GM23248 (cell line): ENCODE measurements at regions not wholly inside any gene's neighbourhood (a gene's known extent, or its start where the extent isn't known, plus 50 kb on each side); places are given as distances from the start of the nearest gene placed in this dataset.

Experiments used
- DNase-seq: peaks from one replicate; pipeline ENCODE4 v3.0.0-alpha.2; 2015
- H2AFZ ChIP-seq: fragments of 200-600 bp; sonication (generic); 2 replicates; pipeline ENCODE4 v1.6.1; 2016; ENCODE audit warnings: antibody characterized with exemption
- H3F3A ChIP-seq: fragments of 200-600 bp; sonication (generic); 2 replicates; pipeline ENCODE4 v1.6.1; 2016; ENCODE audit warnings: mild to moderate bottlenecking, antibody characterized with exemption, mixed run types; ENCODE audit not compliant: insufficient read depth
- H3K27ac ChIP-seq: fragments of 200-600 bp; sonication (generic); 2 replicates; pipeline ENCODE4 v1.5.1; 2016; ENCODE audit warnings: mild to moderate bottlenecking
- H3K27me3 ChIP-seq: fragments of 200-600 bp; sonication (generic); replicated peaks from 2 replicates; pipeline ENCODE4 v1.6.1; 2016; ENCODE audit warnings: mild to moderate bottlenecking; ENCODE audit not compliant: insufficient read depth
- H3K36me3 ChIP-seq: fragments of 200-600 bp; sonication (generic); 2 replicates; pipeline ENCODE4 v1.6.1; 2016; ENCODE audit warnings: low read depth, mild to moderate bottlenecking
- H3K4me1 ChIP-seq: fragments of 200-600 bp; sonication (generic); 2 replicates; pipeline ENCODE4 v1.6.1; 2016; ENCODE audit warnings: mild to moderate bottlenecking; ENCODE audit not compliant: insufficient read depth
- H3K4me2 ChIP-seq: fragments of 200-600 bp; sonication (generic); one replicate; pipeline ENCODE4 v1.6.1; 2016; ENCODE audit warnings: mild to moderate bottlenecking; ENCODE audit not compliant: unreplicated experiment
- H3K4me3 ChIP-seq: fragments of 200-600 bp; sonication (generic); 2 replicates; pipeline ENCODE4 v1.5.1; 2016; ENCODE audit warnings: mild to moderate bottlenecking
- H3K79me2 ChIP-seq: fragments of 200-600 bp; sonication (generic); 2 replicates; pipeline ENCODE4 v1.6.1; 2016; ENCODE audit warnings: mild to moderate bottlenecking; ENCODE audit not compliant: insufficient read depth
- H3K9ac ChIP-seq: fragments of 200-600 bp; sonication (generic); 2 replicates; pipeline ENCODE4 v1.6.1; 2016; ENCODE audit warnings: mild to moderate bottlenecking
- H3K9me2 ChIP-seq: fragments of 200-600 bp; sonication (generic); 2 replicates; pipeline ENCODE4 v1.6.1; 2016; ENCODE audit warnings: mixed run types, mild to moderate bottlenecking, moderate library complexity; ENCODE audit not compliant: insufficient read depth
- H3K9me3 ChIP-seq: fragments of 200-600 bp; sonication (generic); one replicate; pipeline ENCODE4 v1.6.1; 2017; ENCODE audit warnings: low read depth
- H4K20me1 ChIP-seq: fragments of 200-600 bp; sonication (generic); 2 replicates; pipeline ENCODE4 v1.6.0; 2016; ENCODE audit not compliant: insufficient read depth
- EZH2 ChIP-seq: fragments of 200-600 bp; sonication (generic); IDR thresholded peaks from 2 replicates; pipeline ENCODE4 v1.6.1; 2018; ENCODE audit warnings: antibody characterized with exemption, mild to moderate bottlenecking; ENCODE audit not compliant: insufficient read depth, poor library complexity, severe bottlenecking
- EZH2phosphoT487 ChIP-seq: fragments of 200-600 bp; sonication (generic); IDR thresholded peaks from 2 replicates; pipeline ENCODE4 v1.6.1; 2018; ENCODE audit warnings: antibody characterized with exemption, moderate library complexity, mild to moderate bottlenecking, low read depth; ENCODE audit not compliant: insufficient read depth
- WGBS, 2 experiments: methylation state at CpG; one replicate each; pipeline ENCODE4 v1.1.6; 2015 to 2017; ENCODE audit warnings: low lambda C conversion rate in 2 of 2, low coverage in 1 of 2; ENCODE audit errors: missing lambda C conversion rate in 2 of 2; 5-methylcytosine and 5-hydroxymethylcytosine counted together
- in situ Hi-C: fragments of 300-500 bp; cut with MboI; formaldehyde crosslinking; loops from 2 replicates; pipeline ENCODE4 v1.15.0; 2020

- H3K4me1 ChIP-seq: no peaks in the 10 kb centered on the region
- TF ChIP-seq EZH2phosphoT487: no peak
- no peak for TF ChIP-seq EZH2
- H2AFZ ChIP-seq: no peak overlapping the region
- no peaks in the 10 kb centered on the region for H3K9me2 ChIP-seq
- H3K9me3 ChIP-seq: no peaks in the 10 kb centered on the region
- H3K4me2 ChIP-seq: no peak overlapping the region
- H3K36me3 ChIP-seq: no peaks in the 10 kb centered on the region
- H3K27ac ChIP-seq: no peak overlapping the region
- WGBS, 2 experiments: 25% methylated on average over 4 of the region's 4 CpGs
- no peaks in the 10 kb centered on the region for H3K79me2 ChIP-seq
- peaks cover 67% of the 10 kb centered on the region for H3K27me3 ChIP-seq
- no peaks in the 10 kb centered on the region for H3F3A ChIP-seq
- DNase-seq: no peak
- no peak overlapping the region for H3K4me3 ChIP-seq
- no peak overlapping the region for H3K9ac ChIP-seq
- no peaks in the 10 kb centered on the region for H4K20me1 ChIP-seq
- in situ Hi-C loops: no loop called here
These were observed 180.0 kb upstream of the NXPH2 start for GRCh38 chr2:138960191-138960590.

- no peak for TF ChIP-seq EZH2phosphoT487
- TF ChIP-seq EZH2: no peak
- Histone ChIP-seq H3F3A (no peaks in the 10 kb centered on the region), H3K36me3 (no peaks in the 10 kb centered on the region), H3K9ac (no peak overlapping the region), H3K27ac (no peak overlapping the region), H3K9me2 (no peaks in the 10 kb centered on the region), H4K20me1 (no peaks in the 10 kb centered on the region), H2AFZ (no peak overlapping the region), H3K4me2 (no peak overlapping the region), H3K9me3 (no peaks in the 10 kb centered on the region), H3K27me3 (peaks cover 67% of the 10 kb centered on the region), H3K79me2 (no peaks in the 10 kb centered on the region), H3K4me3 (no peak overlapping the region), H3K4me1 (no peaks in the 10 kb centered on the region)
- in situ Hi-C loops: no loop called here
- DNase-seq: no peak
- WGBS, 2 experiments: 47 to 51% methylated on average over 2 of the region's 2 CpGs
These were observed 178.8 kb upstream of the NXPH2 start for GRCh38 chr2:138959031-138959430.

- no peak for DNase-seq
- no peaks in the 10 kb centered on the region for H4K20me1 ChIP-seq
- H3K9me3 ChIP-seq: no peaks in the 10 kb centered on the region
- no peaks in the 10 kb centered on the region for H3K79me2 ChIP-seq
- TF ChIP-seq EZH2phosphoT487 (no peak), EZH2 (no peak)
- H3K36me3 ChIP-seq: no peaks in the 10 kb centered on the region
- no peak overlapping the region for H3K9ac ChIP-seq
- no peak overlapping the region for H3K27ac ChIP-seq
- no peaks in the 10 kb centered on the region for H3K4me1 ChIP-seq
- H3K4me3 ChIP-seq: no peak overlapping the region
- no peaks in the 10 kb centered on the region for H3F3A ChIP-seq
- peaks cover 78% of the 10 kb centered on the region for H3K27me3 ChIP-seq
- H2AFZ ChIP-seq: no peak overlapping the region
- no peak overlapping the region for H3K4me2 ChIP-seq
- in situ Hi-C loops: no loop called here
- 11 to 18% methylated on average over 2 of the region's 2 CpGs for WGBS, 2 experiments
- no peaks in the 10 kb centered on the region for H3K9me2 ChIP-seq
These were observed 175.9 kb upstream of the NXPH2 start for GRCh38 chr2:138956116-138956515.

- Histone ChIP-seq H3K4me2 (no peak overlapping the region), H3K27ac (no peak overlapping the region), H3K4me3 (no peak overlapping the region), H3K27me3 (peaks cover 76% of the 10 kb centered on the region), H3K9me2 (no peaks in the 10 kb centered on the region), H3K4me1 (0 out of 2 replicates have a peak, but pooled peaks cover 3% of the 10 kb centered on the region), H3F3A (peaks cover 12% of the 10 kb centered on the region; the same call in 1 of the 2 replicates), H3K9me3 (no peaks in the 10 kb centered on the region), H3K36me3 (no peaks in the 10 kb centered on the region), H2AFZ (no peak overlapping the region), H4K20me1 (no peaks in the 10 kb centered on the region), H3K79me2 (no peaks in the 10 kb centered on the region), H3K9ac (no peak overlapping the region)
- in situ Hi-C loops: no loop called here
- TF ChIP-seq EZH2phosphoT487 (no peak), EZH2 (no peak)
- DNase-seq: no peak
- 81 to 87% methylated on average over 2 of the region's 2 CpGs for WGBS, 2 experiments
These were observed 170.3 kb upstream of the NXPH2 start for GRCh38 chr2:138950486-138950885.

- H3K9ac ChIP-seq: no peak overlapping the region
- H4K20me1 ChIP-seq: no peaks in the 10 kb centered on the region
- in situ Hi-C loops: no loop called here
- H3K4me1 ChIP-seq: 0 out of 2 replicates have a peak, but pooled peaks cover 3% of the 10 kb centered on the region
- H2AFZ ChIP-seq: no peak overlapping the region
- no peak for TF ChIP-seq EZH2phosphoT487
- no peak for TF ChIP-seq EZH2
- H3K9me2 ChIP-seq: no peaks in the 10 kb centered on the region
- H3K9me3 ChIP-seq: no peaks in the 10 kb centered on the region
- H3K4me3 ChIP-seq: no peak overlapping the region
- no peak overlapping the region for H3K27ac ChIP-seq
- no peak for DNase-seq
- H3K79me2 ChIP-seq: no peaks in the 10 kb centered on the region
- peaks cover 80% of the 10 kb centered on the region for H3K27me3 ChIP-seq
- no peaks in the 10 kb centered on the region for H3K36me3 ChIP-seq
- peaks cover 12% of the 10 kb centered on the region; the same call in 1 of the 2 replicates for H3F3A ChIP-seq
- no peak overlapping the region for H3K4me2 ChIP-seq
- 81 to 85% methylated on average over 3 of the region's 3 CpGs for WGBS, 2 experiments
These were observed 169.3 kb upstream of the NXPH2 start for GRCh38 chr2:138949517-138949916.
